GM23248 (cell line): ENCODE measurements at regions not wholly inside any gene's neighbourhood (a gene's known extent, or its start where the extent isn't known, plus 50 kb on each side); places are given as distances from the start of the nearest gene placed in this dataset.
"Not testable (repeated sequence)": the region's sequence is repeated elsewhere in the genome, so short reads cannot be mapped to it uniquely, and the experiment has no call there.

ENCODE experiments used
- DNase-seq: peaks from one replicate; pipeline ENCODE4 v3.0.0-alpha.2; 2015
- H2AFZ ChIP-seq: fragments of 200-600 bp; sonication (generic); 2 replicates; pipeline ENCODE4 v1.6.1; 2016; ENCODE audit warnings: antibody characterized with exemption
- H3F3A ChIP-seq: fragments of 200-600 bp; sonication (generic); 2 replicates; pipeline ENCODE4 v1.6.1; 2016; ENCODE audit warnings: mild to moderate bottlenecking, antibody characterized with exemption, mixed run types; ENCODE audit not compliant: insufficient read depth
- H3K27ac ChIP-seq: fragments of 200-600 bp; sonication (generic); 2 replicates; pipeline ENCODE4 v1.5.1; 2016; ENCODE audit warnings: mild to moderate bottlenecking
- H3K27me3 ChIP-seq: fragments of 200-600 bp; sonication (generic); replicated peaks from 2 replicates; pipeline ENCODE4 v1.6.1; 2016; ENCODE audit warnings: mild to moderate bottlenecking; ENCODE audit not compliant: insufficient read depth
- H3K36me3 ChIP-seq: fragments of 200-600 bp; sonication (generic); 2 replicates; pipeline ENCODE4 v1.6.1; 2016; ENCODE audit warnings: low read depth, mild to moderate bottlenecking
- H3K4me1 ChIP-seq: fragments of 200-600 bp; sonication (generic); 2 replicates; pipeline ENCODE4 v1.6.1; 2016; ENCODE audit warnings: mild to moderate bottlenecking; ENCODE audit not compliant: insufficient read depth
- H3K4me2 ChIP-seq: fragments of 200-600 bp; sonication (generic); one replicate; pipeline ENCODE4 v1.6.1; 2016; ENCODE audit warnings: mild to moderate bottlenecking; ENCODE audit not compliant: unreplicated experiment
- H3K4me3 ChIP-seq: fragments of 200-600 bp; sonication (generic); 2 replicates; pipeline ENCODE4 v1.5.1; 2016; ENCODE audit warnings: mild to moderate bottlenecking
- H3K79me2 ChIP-seq: fragments of 200-600 bp; sonication (generic); 2 replicates; pipeline ENCODE4 v1.6.1; 2016; ENCODE audit warnings: mild to moderate bottlenecking; ENCODE audit not compliant: insufficient read depth
- H3K9ac ChIP-seq: fragments of 200-600 bp; sonication (generic); 2 replicates; pipeline ENCODE4 v1.6.1; 2016; ENCODE audit warnings: mild to moderate bottlenecking
- H3K9me2 ChIP-seq: fragments of 200-600 bp; sonication (generic); 2 replicates; pipeline ENCODE4 v1.6.1; 2016; ENCODE audit warnings: mixed run types, mild to moderate bottlenecking, moderate library complexity; ENCODE audit not compliant: insufficient read depth
- H3K9me3 ChIP-seq: fragments of 200-600 bp; sonication (generic); one replicate; pipeline ENCODE4 v1.6.1; 2017; ENCODE audit warnings: low read depth
- H4K20me1 ChIP-seq: fragments of 200-600 bp; sonication (generic); 2 replicates; pipeline ENCODE4 v1.6.0; 2016; ENCODE audit not compliant: insufficient read depth
- EZH2 ChIP-seq: fragments of 200-600 bp; sonication (generic); IDR thresholded peaks from 2 replicates; pipeline ENCODE4 v1.6.1; 2018; ENCODE audit warnings: antibody characterized with exemption, mild to moderate bottlenecking; ENCODE audit not compliant: insufficient read depth, poor library complexity, severe bottlenecking
- EZH2phosphoT487 ChIP-seq: fragments of 200-600 bp; sonication (generic); IDR thresholded peaks from 2 replicates; pipeline ENCODE4 v1.6.1; 2018; ENCODE audit warnings: antibody characterized with exemption, moderate library complexity, mild to moderate bottlenecking, low read depth; ENCODE audit not compliant: insufficient read depth
- WGBS, 2 experiments: methylation state at CpG; one replicate each; pipeline ENCODE4 v1.1.6; 2015 to 2017; ENCODE audit warnings: low lambda C conversion rate in 2 of 2, low coverage in 1 of 2; ENCODE audit errors: missing lambda C conversion rate in 2 of 2; 5-methylcytosine and 5-hydroxymethylcytosine counted together
- in situ Hi-C: fragments of 300-500 bp; cut with MboI; formaldehyde crosslinking; loops from 2 replicates; pipeline ENCODE4 v1.15.0; 2020

DNA sequence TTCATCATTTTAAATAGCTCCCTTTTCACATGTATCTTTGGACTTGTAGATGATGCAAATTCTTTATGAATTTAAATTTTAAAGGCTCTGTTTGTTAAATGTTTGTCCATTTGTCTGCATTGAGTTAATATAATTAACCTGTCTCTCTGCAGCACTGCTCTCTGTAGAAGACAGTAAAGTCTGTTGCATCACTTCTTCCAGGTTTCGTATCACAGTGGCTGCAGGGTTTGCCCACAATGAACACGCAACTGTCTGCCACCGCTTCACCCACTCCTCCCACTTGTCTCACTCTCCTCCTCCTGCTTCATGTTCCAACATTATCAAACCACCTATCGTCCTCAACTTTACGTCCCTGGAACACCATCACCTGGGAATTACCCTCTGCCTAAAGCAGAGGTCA is 231.3 kb upstream of the SLC30A5 start:
- in situ Hi-C loops, result no loop called here
- TF ChIP-seq EZH2 (no peak), EZH2phosphoT487 (no peak)
- no peak for DNase-seq
- Histone ChIP-seq H4K20me1 (no peaks in the 10 kb centered on the region), H3K4me1 (no peaks in the 10 kb centered on the region), H3K27ac (no peak overlapping the region), H3K79me2 (no peaks in the 10 kb centered on the region), H3F3A (no peaks in the 10 kb centered on the region), H3K9ac (no peak overlapping the region), H3K9me2 (no peaks in the 10 kb centered on the region), H3K27me3 (no peaks in the 10 kb centered on the region; the same call in 1 of the 2 replicates), H3K4me3 (no peak overlapping the region), H3K36me3 (no peaks in the 10 kb centered on the region), H3K9me3 (no peaks in the 10 kb centered on the region), H3K4me2 (no peak overlapping the region), H2AFZ (no peak overlapping the region)
- 71 to 75% methylated on average over 5 of the region's 5 CpGs for WGBS, 2 experiments

GRCh38 chr5:68865192-68865591 is 228.6 kb upstream of the SLC30A5 start:
- H4K20me1 ChIP-seq, H3K9ac ChIP-seq, H3K27ac ChIP-seq, DNase-seq, H3K4me2 ChIP-seq, H3K36me3 ChIP-seq, H3K4me1 ChIP-seq, H3K4me3 ChIP-seq, H3K27me3 ChIP-seq, H3K79me2 ChIP-seq, in situ Hi-C loops, H2AFZ ChIP-seq, H3F3A ChIP-seq, H3K9me3 ChIP-seq, H3K9me2 ChIP-seq: not testable (repeated sequence)
- WGBS, 2 experiments, result 71 to 80% methylated on average over 11 of the region's 11 CpGs

DNA sequence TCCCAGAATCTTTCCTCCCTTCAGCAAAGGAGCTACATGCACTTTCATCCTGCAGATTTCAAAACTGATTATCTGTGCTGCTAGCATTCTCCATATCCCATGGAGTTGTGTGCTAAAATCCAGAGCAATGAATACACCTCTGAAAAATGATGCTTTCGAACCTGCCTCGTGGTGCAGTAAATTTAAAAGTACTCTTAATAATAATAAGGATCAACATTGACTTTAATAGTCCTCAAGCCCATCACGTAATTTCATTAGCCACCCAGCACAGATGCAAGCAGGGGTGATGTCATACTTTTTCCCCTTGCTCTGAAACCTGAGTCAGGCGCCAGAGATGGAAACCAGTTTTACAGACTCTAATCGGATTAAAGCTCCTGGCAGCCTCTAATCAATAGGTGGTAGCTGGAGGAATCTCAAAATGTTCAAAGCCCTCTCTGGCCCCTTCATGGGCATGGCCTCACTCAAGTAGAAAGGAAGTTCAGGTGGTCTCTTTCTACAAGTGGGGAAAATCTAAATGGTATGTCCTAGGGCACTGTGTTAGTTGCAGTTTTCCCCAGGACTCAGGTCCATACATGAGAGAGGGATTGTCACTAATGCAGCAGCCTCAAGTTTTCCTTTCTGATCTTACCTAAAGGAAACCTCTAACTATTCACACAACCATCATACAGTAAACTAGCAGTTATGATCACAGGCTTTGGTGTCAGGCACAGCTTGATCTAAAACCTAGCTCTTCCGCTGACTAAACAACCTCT is 221.6 kb upstream of the SLC30A5 start:
- no peaks in the 10 kb centered on the region for H4K20me1 ChIP-seq
- no peaks in the 10 kb centered on the region for H3F3A ChIP-seq
- no peak overlapping the region for H3K4me2 ChIP-seq
- H3K9me3 ChIP-seq, result no peaks in the 10 kb centered on the region
- H3K4me1 ChIP-seq, result no peaks in the 10 kb centered on the region
- H3K27ac ChIP-seq, result no peak overlapping the region
- no peaks in the 10 kb centered on the region for H3K9me2 ChIP-seq
- H3K36me3 ChIP-seq, result no peaks in the 10 kb centered on the region
- H3K4me3 ChIP-seq, result no peak overlapping the region
- in situ Hi-C loops, result no loop called here
- no peaks in the 10 kb centered on the region for H3K79me2 ChIP-seq
- H2AFZ ChIP-seq, result no peak overlapping the region
- 69 to 75% methylated on average over 6 of the region's 6 CpGs for WGBS, 2 experiments
- DNase-seq, result no peak
- H3K27me3 ChIP-seq, result no peaks in the 10 kb centered on the region
- TF ChIP-seq EZH2, result no peak
- no peak for TF ChIP-seq EZH2phosphoT487
- H3K9ac ChIP-seq, result no peak overlapping the region

DNA sequence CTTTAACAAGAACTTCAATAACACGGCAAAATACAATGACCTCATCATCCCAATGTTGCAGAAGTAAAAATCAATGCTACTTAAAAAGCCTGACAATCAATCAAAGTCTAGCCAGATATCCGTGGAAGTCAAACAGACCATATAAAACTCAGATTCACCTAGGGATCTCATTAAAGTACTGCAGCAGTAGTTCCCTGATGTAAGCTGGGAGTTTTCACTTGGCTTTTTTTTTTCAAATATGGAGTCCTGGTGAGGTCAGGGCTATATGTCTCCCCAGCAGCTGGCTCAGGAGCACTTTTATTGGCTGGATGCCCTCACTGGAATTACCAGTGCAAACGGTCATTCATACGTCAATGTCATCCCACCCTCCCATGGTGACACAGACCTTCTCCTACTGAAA is 220.6 kb upstream of the SLC30A5 start:
- Histone ChIP-seq H3K4me2 (no peak overlapping the region), H3K9me2 (no peaks in the 10 kb centered on the region), H3K27me3 (no peaks in the 10 kb centered on the region), H3K36me3 (no peaks in the 10 kb centered on the region), H3K9me3 (no peaks in the 10 kb centered on the region), H3K4me1 (no peaks in the 10 kb centered on the region), H4K20me1 (no peaks in the 10 kb centered on the region), H3K4me3 (no peak overlapping the region), H3K9ac (no peak overlapping the region), H2AFZ (no peak overlapping the region), H3K79me2 (no peaks in the 10 kb centered on the region), H3F3A (no peaks in the 10 kb centered on the region), H3K27ac (no peak overlapping the region)
- WGBS, 2 experiments, result 52 to 60% methylated on average over 4 of the region's 4 CpGs
- no peak for DNase-seq
- TF ChIP-seq EZH2 (no peak), EZH2phosphoT487 (no peak)
- in situ Hi-C loops, result no loop called here

- no peak overlapping the region for H2AFZ ChIP-seq
- no peaks in the 10 kb centered on the region for H4K20me1 ChIP-seq
- H3F3A ChIP-seq, result no peaks in the 10 kb centered on the region
- no peak overlapping the region for H3K9ac ChIP-seq
- WGBS, 2 experiments, result 59 to 64% methylated on average over 3 of the region's 3 CpGs
- H3K27ac ChIP-seq, result no peak overlapping the region
- no peak for TF ChIP-seq EZH2phosphoT487
- no peak for TF ChIP-seq EZH2
- no peaks in the 10 kb centered on the region for H3K4me1 ChIP-seq
- H3K79me2 ChIP-seq, result no peaks in the 10 kb centered on the region
- H3K4me2 ChIP-seq, result no peak overlapping the region
- H3K9me2 ChIP-seq, result no peaks in the 10 kb centered on the region
- DNase-seq, result no peak
- H3K4me3 ChIP-seq, result no peak overlapping the region
- no peaks in the 10 kb centered on the region for H3K27me3 ChIP-seq
- H3K36me3 ChIP-seq, result no peaks in the 10 kb centered on the region
- H3K9me3 ChIP-seq, result no peaks in the 10 kb centered on the region
- in situ Hi-C loops, result no loop called here
Measured at GRCh38 chr5:68875351-68875750, 218.5 kb upstream of the SLC30A5 start.
